ENCODE measurements at regions not wholly inside any gene's neighbourhood (a gene's known extent, or its start where the extent isn't known, plus 50 kb on each side); places are given as distances from the start of the nearest gene placed in this dataset.

- TF ChIP-seq PRDM2 (tag by site-specific recombination; IDR thresholded peaks at IDR 0.05; ENCODE audit: borderline replicate concordance) (no peak), ZNF140 (tag by site-specific recombination; IDR thresholded peaks at IDR 0.05) (no peak), ELK4 (IDR thresholded peaks at IDR 0.05; ENCODE audit: borderline replicate concordance, low read depth, low read length) (no peak), ZBTB8A (tag by site-specific recombination; IDR thresholded peaks at IDR 0.05) (no peak), ZNF548 (tag by site-specific recombination; IDR thresholded peaks at IDR 0.05) (no peak), PRDM6 (tag by site-specific recombination; IDR thresholded peaks at IDR 0.05) (no peak), ZNF623 (tag by site-specific recombination; IDR thresholded peaks at IDR 0.05) (no peak), ZNF785 (tag by site-specific recombination; IDR thresholded peaks at IDR 0.05) (no peak), KLF10 (tag by site-specific recombination; IDR thresholded peaks at IDR 0.05) (no peak), ZNF148 (tag by site-specific recombination; IDR thresholded peaks at IDR 0.05; ENCODE audit: borderline replicate concordance) (no peak), ZNF624 (tag by site-specific recombination; IDR thresholded peaks at IDR 0.05) (no peak)
Observed at GRCh38 chr4:12231098-12231497, 802.4 kb upstream of the HS3ST1 start (continued).

- H3K4me1 ChIP-seq (ENCODE audit: control insufficient read depth, insufficient read depth, low read length), result no peaks in the 10 kb centered on the region
- no peak overlapping the region for H3K27ac ChIP-seq (ENCODE audit: extremely low read depth, low read depth, low read length)
- H3K4me3 ChIP-seq (ENCODE audit: low read depth, low read length), result no peak overlapping the region
- POLR2A ChIA-PET, result no interaction called here
- no peaks in the 10 kb centered on the region for H3K9me3 ChIP-seq (ENCODE audit: control insufficient read depth, insufficient read depth, low read depth, low read length)
- no peaks in the 10 kb centered on the region for H3K36me3 ChIP-seq (ENCODE audit: control insufficient read depth in 2 of 2, insufficient read depth in 1 of 2, low read length in 2 of 2)
- CTCF ChIA-PET, result interaction anchor here (0.6 kb wide), 1 partner anchor 10 kb away, joined by 6 read pairs; no protein-coding TSS in a partner anchor
- TF ChIP-seq SP7 (tag by site-specific recombination; IDR thresholded peaks at IDR 0.05) (no peak), ZNF837 (tag by site-specific recombination; IDR thresholded peaks at IDR 0.05) (no peak), ZNF510 (tag by site-specific recombination; IDR thresholded peaks at IDR 0.05; ENCODE audit: insufficient replicate concordance) (no peak), ZNF654 (tag by site-specific recombination; IDR thresholded peaks at IDR 0.05; ENCODE audit: low read depth) (no peak), ZNF621 (tag by site-specific recombination; IDR thresholded peaks at IDR 0.05) (no peak), ZNF707 (tag by site-specific recombination; IDR thresholded peaks at IDR 0.05) (no peak), SP2 (tag by site-specific recombination; IDR thresholded peaks at IDR 0.05) (no peak), KLF17 (tag by site-specific recombination; IDR thresholded peaks at IDR 0.05) (no peak), ZNF513 (tag by site-specific recombination; IDR thresholded peaks at IDR 0.05) (no peak), ZNF776 (tag by site-specific recombination; IDR thresholded peaks at IDR 0.05; ENCODE audit: borderline replicate concordance) (no peak), PBX3 (CRISPR knock-in tag; IDR thresholded peaks at IDR 0.05) (no peak), ZNF791 (tag by site-specific recombination; IDR thresholded peaks at IDR 0.05) (no peak)
Observed at GRCh38 chr4:12221031-12221430, 792.3 kb upstream of the HS3ST1 start.
